Activated CD8-positive, alpha-beta memory T cell treated with anti-CD3 and anti-CD28 coated beads, Interleukin-2, amount 50 U/mL, for 48 hours (primary cell): ENCODE measurements at regions not wholly inside any gene's neighbourhood (a gene's known extent, or its start where the extent isn't known, plus 50 kb on each side); places are given as distances from the start of the nearest gene placed in this dataset.

Source experiments
- DNase-seq: peaks from one replicate; pipeline ENCODE4 v3.0.0-alpha.2; 2020

DNA sequence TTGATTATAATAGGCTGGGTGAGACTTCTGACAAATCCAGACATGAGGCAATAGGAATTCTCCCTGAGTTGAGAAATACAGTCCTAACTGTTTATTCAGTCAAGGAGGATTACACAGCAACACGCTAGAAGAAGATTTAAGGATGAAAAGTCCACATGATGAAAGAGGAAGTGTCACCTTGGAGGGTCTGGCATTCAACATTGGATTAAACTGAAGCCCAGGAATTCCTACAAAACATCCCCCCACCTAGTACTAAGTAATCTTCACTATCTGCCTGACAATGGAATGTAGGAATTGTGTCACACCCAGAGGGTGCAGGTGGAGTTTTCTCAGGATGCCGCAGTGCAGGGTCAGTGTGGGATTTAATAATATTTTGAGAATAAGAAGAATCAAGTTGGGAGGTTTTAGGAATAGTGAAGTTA, 142.4 kb downstream of the SOCS6 start:
- DNase-seq = no peak

DNA sequence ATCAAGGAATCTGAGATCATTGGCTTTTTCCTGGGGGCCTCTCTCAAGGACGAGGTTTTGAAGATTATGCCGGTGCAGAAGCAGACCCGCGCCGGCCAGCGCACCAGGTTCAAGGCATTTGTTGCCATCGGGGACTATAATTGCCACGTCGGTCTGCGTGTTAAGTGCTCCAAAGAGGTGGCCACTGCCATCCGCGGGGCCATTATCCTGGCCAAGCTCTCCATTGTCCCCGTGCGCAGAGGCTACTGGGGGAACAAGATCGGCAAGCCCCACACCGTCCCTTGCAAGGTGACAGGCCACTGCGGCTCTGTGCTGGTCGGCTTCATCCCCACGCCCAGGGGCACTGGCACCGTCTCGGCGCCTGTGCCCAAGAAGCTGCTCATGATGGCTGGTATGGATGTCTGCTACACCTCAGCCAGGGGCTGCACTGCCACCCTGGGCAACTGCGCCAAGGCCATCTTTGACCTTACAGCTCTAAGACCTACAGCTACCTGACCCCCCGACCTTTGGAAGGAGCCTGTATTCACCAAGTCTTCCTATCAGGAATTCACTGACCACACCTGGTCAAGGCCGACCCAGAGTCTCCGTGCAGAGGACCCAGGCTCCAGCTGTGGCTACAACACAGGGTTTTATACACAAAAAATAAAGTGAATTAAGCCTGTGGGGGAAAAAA, 141.8 kb downstream of the SOCS6 start:
- DNase-seq = no peak

DNA sequence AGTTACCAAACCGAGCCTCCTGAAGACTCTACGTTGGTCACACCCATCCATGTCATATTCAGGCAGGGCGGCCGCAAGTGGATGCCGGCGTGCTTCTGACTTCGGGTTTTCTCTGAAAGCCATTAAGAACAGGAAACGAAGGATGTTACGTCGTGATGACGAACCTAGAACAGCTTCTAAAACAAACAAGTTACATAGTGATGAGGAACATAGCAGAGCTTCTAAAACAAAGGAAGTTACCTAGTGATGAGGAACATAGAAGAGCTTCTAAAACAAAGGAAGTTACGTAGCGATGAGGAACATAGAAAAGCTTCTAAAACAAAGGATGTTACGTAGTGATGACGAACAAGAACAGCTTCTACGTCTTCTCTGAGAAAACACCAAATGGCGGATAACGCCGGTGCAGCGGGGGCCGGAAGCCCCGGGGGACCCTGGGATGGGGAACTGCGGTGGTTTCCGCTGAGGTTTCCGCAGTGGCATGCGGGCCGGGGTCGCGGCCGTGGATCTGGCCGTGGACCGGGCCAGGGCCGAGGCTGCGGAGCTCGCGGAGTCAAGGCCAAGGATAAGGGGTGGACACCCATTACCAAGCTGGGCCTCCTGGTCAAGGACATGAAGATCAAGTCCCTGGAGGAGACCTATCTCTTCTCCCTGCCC, 141.1 kb downstream of the SOCS6 start:
- no peak for DNase-seq

DNA sequence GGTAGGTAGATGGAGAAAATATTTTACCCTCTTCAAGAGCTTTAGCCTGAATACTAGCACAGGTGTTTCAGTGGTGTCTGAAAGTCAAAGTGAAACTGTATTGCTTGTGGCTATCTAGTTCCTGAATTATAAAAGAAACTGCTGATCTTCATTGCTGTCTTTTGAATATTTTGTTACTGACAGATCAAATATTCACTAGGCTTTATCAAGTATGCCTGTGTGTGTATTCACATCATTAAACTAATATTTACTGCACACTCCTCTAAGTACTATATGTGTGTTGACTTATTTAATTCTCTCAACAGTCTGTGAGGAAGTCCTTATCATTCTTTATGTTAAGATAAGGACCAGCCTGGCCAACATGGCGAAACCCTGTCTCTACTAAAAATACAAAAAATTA, 139.6 kb downstream of the SOCS6 start:
- DNase-seq = no peak

DNA sequence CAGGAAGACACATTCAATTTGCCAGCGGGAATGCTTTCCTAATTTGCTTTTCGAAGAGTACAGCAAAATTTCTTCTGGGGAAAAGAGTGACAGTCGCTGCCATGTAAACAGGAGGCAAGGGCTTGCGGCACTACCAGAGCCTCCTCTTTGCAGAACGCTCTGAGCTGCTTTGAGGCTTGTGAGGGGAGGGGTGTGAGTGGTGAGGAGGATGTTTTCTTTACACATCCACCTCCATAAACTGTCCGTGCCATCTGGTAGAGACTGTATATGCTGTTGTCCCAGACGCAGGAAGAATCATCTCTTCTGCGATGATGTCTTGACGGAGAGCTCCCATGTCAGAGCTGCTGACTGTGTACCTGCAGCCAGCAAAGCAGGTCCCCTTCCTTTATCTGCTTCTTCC, 138.0 kb downstream of the SOCS6 start:
- DNase-seq = no peak

DNA sequence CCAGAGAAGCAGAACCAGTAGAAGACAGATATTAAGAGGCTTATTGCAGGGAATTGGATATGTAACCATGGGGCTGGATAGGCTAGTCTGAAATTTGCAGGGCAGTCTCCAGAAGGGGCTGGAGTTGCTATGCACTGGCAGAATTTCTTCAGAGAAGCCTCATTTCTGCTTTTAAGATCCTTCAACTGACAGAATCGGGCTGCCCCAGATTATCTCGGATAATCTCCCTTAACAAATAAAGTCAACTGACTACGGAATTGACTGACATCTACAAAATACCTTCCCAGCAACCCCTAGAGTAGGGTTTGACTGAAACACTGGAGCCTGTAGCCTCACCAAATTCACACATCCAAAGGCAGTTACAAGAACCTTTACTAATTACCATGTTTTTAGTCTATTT, 136.4 kb downstream of the SOCS6 start:
- no peak for DNase-seq

DNA sequence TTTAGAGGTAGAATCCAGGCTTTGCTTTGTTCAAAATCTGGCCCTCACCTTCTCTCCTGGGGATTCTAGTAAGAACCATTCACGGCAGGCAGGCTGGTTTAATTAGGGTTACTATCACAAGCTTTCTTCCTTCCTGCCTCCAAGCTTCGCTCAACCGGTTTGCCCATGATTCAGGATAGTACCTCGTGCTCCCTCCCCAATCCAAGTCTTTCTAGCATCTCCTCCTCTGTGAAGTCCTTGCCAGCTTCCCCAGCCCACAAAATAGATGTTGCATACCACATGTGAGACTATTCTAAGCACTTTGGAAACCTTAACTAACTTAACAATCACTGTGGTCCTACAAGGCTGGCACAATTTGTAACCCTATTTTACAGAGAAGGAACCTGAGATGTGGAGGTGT, 135.1 kb downstream of the SOCS6 start:
- DNase-seq = no peak

DNA sequence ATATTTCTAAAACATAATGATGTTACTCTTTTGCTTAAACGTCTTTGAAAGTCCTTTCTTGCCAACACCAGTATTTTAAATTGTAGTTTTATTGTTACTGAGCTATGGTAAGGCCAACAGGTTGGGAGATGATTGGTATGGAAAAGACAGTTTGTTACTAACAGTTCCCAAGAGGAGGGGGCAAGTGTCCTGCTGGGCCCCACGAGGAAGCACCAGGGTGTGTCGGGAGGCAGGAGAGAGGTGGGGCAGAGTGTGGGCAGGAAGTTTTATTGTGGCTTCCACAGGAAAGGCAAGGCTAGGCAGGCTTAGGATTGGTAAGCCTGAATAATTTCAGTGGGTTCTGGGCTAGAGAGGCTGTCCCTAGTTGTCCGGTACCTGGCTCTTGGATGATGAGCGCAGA, 134.3 kb downstream of the SOCS6 start:
- no peak for DNase-seq

DNA sequence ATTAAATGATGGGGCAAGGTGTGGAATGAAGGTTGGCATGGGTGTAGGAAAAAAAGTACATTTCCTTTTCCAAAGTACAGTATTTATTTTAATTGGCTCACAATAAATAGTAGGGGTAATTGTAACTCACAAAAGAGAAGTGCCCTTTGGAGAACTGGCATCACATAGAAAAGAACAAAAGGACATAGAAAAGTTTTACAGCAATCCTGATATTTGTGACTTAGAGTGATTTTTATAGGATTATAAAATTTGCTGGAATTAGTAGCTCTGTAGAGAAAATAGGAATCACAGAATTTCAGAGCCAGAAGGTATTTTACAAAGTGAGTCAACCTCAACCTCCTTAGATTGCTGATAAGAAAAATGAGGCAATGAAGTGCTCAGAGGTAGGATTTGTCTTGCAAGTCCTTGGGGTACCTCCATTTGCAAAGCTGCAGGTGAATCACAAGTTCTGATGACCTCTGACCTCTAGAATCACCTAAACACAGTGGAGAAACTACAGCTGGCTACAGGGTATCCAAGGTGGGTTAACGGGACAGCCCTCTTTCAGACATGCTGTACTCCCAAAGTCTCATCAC, 133.6 kb downstream of the SOCS6 start:
- no peak for DNase-seq

DNA sequence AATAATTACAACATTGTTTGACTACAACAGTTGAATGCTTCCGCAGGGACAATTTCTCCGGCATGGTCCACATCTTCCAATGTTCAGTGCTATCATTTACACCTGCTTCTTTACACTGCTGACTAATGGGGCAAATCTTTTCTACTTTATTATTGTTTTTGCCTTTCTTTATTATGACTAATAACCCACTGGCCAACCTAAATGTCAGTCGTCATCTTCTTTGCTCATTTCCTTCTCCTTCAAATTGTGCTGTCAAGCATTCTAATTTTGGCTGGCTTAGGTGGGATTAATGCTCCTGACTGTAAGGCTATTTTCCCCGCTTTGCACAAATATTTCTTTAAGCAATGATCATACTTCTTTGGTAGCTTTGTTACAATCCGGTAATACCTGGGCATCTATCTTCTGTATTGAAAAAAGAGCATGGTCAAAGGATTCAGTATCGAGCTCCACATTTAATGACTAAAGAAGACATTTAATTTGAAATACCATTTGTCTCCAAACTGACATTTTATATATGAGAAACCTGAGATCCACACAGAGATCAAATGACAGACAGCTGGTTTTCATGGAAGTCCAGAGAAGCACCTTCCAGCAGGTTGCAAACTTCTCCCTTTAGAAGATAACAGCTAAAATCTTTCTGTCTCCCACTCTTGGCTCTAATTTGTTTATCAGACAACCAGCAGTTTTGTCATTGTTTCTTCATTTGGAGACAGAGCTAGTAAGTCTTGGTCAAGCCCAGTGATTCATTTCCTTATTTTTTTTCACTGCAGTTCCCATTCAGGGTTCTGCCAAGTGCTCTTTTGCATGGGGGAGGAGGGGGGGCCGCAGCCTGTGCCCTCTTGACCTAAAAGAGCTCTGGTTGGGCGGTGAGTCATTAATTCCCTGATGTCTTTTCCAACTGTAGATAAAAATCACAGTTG, 132.9 kb downstream of the SOCS6 start:
- no peak for DNase-seq

DNA sequence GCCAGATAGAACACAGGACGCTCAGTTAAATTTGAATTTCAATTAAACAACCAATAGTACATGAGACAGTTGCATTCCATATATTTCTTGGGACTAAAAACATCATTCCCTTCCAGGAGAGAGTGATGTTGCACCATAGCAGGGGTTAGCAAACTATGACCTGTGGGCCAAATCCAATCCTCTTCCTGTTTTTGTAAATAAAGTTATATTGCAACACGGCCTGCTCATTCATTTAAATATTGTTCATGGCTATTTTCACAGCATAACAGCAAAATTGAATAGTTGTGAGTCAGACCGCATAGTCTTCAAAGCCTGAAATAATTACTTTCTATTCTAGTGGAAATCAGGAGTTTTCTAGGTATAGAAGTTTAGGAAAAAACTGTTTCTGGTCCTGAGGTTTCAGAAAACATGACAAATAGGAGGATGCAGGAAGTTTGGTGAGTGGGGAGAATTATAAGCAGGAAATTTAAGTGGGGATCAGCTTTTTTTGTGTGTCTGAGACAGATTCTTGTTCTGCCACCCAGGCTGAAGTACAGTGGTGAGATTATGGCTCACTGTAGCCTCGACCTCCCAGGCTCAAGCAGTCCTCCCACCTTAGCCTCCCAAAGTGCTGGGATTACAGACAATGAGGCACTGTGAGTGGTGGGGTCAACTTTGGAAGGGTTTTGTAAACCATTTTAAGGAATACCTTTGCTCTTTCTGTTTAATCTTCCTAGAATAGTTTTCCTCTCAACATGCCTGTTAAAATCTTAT, 131.5 kb downstream of the SOCS6 start:
- no peak for DNase-seq

DNA sequence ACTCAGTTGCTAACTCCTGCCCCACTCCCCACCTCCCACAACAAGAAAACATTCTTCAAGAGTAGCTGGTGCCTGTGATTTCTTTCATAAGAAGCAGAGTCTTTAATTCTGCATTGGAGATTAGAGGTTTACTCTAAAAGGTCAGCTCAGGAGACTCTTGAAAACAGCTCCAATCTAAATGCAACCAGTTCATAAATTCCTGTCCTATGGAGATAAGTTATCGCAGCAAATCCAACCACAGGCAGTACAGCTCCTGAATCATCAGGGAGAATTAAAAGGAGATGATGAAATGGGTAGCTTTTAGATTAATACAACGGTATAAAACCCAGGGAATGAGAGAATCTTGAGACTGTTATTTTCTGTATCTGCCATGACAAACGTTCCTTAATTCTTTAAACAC, 130.7 kb downstream of the SOCS6 start:
- no peak for DNase-seq

DNA sequence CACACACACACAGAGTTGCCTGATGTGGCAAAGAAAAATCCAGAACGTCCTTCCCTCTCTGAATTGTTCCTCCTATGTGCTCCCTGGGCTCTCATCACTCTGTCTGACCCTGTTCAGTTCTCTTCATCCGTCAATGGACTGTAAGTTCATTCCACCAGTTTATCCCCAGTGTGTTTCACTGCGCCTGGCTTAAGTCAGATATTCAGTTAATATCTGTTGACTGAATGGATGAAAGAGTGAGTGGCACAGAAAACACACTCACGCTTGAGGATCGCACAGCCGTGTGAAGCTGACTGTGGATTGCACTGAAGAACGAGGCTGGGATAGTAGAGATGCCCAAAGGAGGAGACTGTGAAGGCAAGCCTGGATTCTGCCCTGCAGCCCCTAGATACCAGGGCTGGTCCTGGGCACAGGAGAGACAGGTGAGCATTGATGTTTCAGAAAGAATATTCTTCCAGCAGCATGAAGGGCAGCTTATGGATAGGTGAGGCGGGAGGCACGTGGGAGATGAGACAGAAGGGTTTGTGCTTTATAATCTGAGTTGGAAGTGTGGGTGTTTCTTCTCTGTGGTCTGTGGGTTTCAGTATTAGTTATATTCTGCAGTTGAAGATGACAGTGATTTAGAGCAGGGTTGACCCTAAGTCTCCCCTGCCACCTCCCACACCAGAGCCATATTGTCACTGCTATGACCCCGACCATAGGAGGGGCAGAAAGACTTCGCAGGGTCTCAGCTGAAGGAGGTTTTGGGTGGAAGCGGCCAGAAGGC, 129.9 kb downstream of the SOCS6 start:
- DNase-seq = no peak

DNA sequence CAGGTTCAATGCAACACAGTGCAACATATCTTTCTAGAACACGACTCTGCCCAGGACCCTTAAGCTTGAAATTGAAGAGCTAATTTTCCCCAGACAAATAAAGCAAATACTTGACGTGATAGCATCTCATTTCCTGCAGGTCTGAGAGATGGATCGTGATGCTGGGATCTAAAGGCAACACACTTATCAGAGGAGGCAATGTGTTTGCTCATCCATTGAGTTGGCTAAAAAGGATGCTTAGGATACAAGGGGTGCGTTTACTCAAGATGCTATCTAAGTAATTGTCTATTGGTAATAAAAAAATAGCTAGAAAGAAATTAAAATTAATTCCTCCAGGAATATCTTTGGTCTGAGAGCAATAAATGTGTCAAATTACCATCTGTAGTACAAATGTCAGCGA, 129.0 kb downstream of the SOCS6 start:
- DNase-seq = no peak

DNA sequence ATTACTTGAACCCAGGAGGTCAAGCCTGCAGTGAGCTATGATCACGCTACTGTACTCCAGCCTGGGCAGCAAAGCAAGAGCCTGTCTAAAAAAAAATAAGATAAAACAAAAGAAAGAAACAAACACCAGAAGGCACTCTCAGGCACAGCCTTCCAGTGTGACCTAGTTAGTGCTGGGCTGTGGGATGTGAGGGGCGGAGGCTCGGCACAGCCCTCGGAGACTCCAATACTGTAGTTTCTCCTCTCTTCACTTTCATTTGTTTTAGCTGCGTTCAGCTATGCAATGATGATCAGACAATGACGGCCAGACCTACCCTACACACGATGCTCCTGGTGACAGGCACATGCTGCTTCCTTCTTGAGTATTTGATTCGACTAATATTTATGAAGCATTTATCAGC, 127.7 kb downstream of the SOCS6 start:
- no peak for DNase-seq

DNA sequence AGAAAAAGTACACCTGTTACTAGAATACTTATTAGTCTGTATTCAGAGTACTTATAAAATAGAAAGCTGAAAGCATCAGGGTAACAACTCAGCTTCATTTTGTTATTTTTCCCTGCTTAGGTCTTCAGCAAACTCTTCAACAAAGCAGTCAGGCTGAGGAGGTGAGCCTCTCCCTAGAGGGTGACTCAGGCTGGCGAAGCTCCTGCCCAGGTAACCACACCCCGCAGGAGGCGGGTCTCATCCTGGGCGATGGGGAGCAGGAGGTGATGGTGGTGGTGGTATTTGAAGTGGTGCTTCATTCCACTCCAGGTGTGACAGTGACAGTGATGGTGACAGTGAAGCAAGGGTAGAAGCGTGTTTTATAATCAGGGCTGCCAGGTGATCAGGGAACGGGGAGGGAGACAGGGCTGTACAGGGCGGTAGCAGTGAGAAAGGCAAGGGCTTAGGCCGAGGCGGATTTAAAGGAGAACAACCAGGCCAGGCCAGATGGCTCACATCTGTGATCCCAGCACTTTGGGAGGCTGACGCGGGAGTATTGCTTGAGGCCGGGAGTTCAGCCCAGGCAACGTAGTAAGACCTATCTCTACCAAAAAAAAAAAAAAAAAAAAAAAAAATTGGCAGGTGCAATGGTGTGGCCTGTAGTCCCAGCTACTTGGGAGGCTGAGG, 127.1 kb downstream of the SOCS6 start:
- DNase-seq = no peak

DNA sequence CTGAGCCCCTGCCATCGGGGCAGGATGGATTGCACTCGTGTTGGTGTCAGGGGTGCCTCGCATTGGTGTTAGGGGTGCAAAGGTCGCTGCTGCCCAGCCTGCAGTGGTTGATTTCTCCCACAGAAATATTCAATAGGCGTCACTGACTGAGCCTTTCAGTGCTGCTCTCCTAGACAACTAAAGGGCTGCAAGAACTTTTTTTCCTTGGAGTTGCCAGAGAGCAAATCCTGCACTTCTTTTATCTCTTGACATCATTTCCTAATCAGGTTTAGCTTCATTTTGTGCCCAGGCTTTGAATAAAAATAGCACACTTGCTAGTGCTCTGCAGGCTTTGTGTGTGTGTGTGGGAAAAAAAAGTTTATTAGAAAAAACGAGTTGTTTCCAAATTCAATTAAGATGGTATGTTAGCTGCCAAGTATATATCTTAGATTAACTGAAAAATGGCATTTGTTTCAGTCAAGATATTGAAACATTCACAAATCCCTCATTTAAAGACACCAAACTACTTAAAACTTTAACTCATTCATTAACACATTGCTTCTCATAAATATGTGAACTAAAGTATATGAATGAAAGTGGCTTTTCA, 125.6 kb downstream of the SOCS6 start:
- no peak for DNase-seq

DNA sequence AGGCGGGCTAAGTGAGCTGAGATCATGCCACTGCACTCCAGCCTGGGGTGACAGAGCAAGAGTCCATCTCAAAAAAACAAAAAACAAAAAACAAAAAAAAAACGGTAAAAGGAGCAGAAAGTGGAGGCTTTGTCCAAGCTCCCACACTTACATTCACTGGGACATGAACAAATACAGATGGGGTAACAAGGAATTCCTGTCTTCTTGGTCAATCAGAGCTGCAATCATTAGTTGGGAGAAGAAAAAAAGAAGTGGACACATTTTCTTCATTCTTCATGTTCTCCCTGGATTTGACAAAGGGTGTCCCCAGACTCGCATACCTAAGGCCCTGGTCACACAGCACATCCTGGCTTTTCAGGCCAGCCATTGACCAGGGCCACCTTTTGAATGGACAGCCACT, 124.6 kb downstream of the SOCS6 start:
- no peak for DNase-seq

DNA sequence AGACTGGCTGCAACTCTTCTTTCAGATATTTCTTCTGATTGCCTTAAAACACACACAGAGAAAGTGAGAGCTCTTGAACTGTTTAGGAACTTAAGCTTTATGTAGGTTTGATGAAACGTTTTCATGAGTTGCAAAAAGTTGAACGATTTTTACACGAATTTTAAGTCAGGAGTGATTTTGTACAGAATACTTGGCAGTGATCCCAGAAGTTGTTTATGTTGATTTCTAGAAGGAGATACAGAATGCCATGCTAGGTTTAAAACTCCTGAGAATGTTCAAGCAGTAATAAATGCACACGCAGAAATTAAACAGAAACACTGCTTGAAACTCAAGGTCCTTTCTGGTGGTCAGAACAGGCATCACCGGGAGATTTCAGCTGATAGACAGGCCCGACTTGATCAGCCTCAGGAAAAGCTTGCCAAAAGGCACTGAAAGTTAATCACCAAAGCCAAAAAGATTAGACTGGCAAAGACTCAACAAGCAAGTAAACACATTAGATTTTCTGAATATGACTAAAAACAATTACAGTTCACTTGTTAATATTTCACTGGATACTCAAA, 123.1 kb downstream of the SOCS6 start:
- no peak for DNase-seq

DNA sequence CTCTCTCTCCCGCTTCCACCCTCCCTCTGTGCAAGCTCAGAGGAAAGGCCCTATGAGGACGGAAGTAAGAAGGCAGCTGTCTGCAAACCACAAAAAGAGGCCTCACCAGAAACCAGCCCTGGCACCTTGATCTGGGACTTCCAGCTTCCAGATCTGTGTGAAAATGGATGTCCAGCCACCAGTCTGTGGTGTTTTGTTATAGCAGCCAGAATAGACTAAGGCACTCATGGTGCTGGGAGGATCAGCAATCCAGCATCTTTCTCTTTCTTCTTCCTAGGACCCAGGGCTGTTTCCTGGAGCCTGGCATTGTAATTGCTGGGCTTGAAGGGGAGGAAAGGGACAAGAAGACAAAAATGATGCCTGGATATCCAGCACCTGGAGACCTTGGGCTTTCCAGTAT, 122.5 kb downstream of the SOCS6 start:
- no peak for DNase-seq

DNA sequence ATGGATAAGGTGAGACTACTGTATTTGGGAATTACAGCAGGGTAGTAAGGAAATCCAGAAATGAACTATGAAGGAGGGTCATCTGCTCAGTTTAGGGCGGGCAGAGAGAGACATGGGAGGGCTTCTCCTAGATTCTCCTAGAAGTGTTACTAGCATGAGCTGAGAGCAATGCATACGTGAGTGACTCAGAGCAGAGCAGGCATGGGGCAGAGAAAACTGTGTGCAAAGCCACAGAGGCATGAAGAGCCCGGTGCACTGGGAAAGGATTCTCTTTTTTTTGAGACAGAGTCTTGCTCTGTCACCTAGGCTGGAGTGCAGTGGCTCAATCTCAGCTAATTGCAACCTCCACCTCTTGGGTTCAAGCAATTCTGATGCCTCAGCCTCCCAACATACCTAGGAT, 116.2 kb downstream of the SOCS6 start:
- no peak for DNase-seq
